NB4 (cell line): ENCODE measurements at regions not wholly inside any gene's neighbourhood (a gene's known extent, or its start where the extent isn't known, plus 50 kb on each side); places are given as distances from the start of the nearest gene placed in this dataset.

Experiments used
- DNase-seq: peaks from one replicate; pipeline ENCODE4 v3.0.0; 2010; ENCODE audit warnings: low read depth
- H3K4me3 ChIP-seq: one replicate; pipeline ENCODE4 v1.5.1; 2011; ENCODE audit warnings: mild to moderate bottlenecking, low read depth, low read length, moderate library complexity
- MYC ChIP-seq: IDR thresholded peaks from 2 replicates; pipeline ENCODE4 v1.6.1; 2011; ENCODE audit warnings: low read depth, low read length
- POLR2A ChIP-seq: IDR thresholded peaks from 2 replicates; pipeline ENCODE4 v1.6.1; 2011; ENCODE audit warnings: mild to moderate bottlenecking; ENCODE audit not compliant: insufficient read length; ENCODE audit errors: extremely low read depth
- TF ChIP-seq, protein P1 (sequence below): IDR thresholded peaks from 2 replicates; pipeline ENCODE4 v1.6.1; 2011; ENCODE audit warnings: low read depth, low read length
- TF ChIP-seq, protein P2 (sequence below): IDR thresholded peaks from one replicate; pipeline ENCODE4 v1.5.1; 2012; ENCODE audit warnings: low read depth, low read length

DNA sequence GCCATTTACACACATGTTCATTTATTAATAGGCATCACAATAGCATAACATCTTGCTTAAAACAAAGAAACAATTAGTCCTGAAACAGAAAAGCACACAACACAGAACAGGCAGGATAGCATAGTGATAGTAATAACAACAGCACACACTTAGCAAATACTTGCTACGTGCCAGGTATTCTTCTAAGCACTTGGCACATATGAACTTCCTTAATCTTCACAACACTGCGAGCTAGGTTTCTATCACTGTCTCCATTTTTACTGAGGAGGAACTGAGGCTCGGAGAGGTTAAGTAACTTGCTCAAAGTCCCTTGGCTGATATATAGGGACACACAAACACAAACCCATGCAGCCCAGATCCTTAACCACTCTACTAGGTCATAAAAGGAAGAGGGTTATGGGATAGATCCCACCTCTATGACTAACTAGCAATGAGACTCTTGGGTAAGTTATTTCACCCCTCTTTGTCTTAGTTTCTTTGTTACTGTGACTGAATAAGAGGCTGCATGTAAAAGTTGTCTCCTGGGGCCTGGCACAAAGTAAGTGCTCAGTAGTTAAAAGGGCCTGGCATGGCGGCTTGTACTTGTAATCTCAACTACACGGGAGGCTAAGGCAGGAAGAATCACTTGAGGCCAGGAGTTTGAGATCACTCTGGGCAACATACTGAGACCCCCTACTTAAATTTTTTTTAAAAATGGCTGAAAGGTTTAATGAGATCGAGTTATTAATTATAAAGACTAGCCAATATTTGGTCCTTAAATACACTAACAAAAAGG is 181.0 kb upstream of the RHOBTB1 start:
- H3K4me3 ChIP-seq: no peak overlapping the region
- TF ChIP-seq MYC (no peak), POLR2A (no peak)
- TF ChIP-seq, protein P1, sequence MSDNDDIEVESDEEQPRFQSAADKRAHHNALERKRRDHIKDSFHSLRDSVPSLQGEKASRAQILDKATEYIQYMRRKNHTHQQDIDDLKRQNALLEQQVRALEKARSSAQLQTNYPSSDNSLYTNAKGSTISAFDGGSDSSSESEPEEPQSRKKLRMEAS: no peak
- TF ChIP-seq, protein P2, sequence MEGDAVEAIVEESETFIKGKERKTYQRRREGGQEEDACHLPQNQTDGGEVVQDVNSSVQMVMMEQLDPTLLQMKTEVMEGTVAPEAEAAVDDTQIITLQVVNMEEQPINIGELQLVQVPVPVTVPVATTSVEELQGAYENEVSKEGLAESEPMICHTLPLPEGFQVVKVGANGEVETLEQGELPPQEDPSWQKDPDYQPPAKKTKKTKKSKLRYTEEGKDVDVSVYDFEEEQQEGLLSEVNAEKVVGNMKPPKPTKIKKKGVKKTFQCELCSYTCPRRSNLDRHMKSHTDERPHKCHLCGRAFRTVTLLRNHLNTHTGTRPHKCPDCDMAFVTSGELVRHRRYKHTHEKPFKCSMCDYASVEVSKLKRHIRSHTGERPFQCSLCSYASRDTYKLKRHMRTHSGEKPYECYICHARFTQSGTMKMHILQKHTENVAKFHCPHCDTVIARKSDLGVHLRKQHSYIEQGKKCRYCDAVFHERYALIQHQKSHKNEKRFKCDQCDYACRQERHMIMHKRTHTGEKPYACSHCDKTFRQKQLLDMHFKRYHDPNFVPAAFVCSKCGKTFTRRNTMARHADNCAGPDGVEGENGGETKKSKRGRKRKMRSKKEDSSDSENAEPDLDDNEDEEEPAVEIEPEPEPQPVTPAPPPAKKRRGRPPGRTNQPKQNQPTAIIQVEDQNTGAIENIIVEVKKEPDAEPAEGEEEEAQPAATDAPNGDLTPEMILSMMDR: no peak
- DNase-seq: no peak

DNA sequence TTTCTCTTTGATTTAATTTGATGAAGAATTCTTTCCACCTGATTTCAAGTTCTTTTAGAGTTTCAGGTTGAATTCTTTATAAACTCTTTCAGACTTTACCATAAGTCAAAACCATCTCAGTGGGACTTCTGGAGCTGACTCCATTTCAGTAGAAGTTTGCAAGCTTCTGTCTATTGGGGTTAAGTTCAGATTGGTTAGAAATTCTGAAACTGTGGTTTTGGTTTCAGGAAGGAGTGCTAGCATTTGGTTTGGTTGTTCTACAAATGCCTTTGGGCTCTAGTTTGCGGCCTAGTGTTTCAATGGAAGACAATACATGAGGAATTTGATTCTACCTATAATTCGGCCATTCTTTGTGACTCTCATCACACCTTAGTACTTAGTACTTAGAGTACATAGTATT is 176.8 kb upstream of the RHOBTB1 start:
- DNase-seq: no peak
- no peak overlapping the region for H3K4me3 ChIP-seq
- TF ChIP-seq, protein P1: no peak
- no peak for TF ChIP-seq POLR2A
- no peak for TF ChIP-seq MYC
- TF ChIP-seq, protein P2: no peak

DNA sequence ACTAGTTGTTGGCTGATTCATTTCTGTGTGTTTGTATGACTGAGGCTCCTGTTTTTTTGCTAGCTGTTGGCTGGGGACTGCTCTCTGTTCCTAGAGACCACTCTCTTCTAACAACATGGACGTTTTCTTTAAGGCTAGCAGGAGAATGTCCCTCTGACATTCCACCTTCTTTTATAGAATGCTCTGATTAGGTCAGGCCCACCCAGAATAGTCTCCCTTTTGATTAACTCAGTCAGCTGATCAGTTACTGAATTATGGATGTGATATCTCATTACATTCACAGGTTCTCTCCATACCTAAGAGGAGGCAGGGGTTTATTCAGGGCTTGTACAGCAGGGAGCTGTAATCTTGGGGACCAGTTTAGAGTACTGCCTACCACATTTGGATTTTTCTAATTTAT is 175.6 kb upstream of the RHOBTB1 start:
- no peak for DNase-seq
- TF ChIP-seq, protein P2: no peak
- TF ChIP-seq MYC: no peak
- TF ChIP-seq, protein P1: no peak
- TF ChIP-seq POLR2A: no peak
- H3K4me3 ChIP-seq: no peak overlapping the region

DNA sequence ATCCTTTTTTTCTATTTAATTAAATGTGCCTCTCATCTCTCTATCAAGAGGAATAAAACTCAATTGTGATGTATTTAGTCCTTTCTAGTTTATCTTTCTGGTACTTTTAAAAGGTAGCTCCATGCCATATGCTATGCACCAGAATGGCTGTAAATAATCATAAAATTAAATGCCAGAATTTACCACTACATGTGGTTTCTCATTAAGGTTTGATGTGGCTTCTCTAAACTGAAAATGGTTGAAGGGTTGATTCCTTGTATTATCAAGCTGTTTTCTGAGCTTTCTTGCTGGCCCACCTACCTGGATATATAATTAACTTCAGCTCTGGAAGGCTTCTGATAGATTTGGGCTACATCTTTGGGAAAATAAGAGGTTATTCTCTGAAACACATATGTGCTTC is 171.9 kb upstream of the RHOBTB1 start:
- DNase-seq: no peak
- no peak overlapping the region for H3K4me3 ChIP-seq

DNA sequence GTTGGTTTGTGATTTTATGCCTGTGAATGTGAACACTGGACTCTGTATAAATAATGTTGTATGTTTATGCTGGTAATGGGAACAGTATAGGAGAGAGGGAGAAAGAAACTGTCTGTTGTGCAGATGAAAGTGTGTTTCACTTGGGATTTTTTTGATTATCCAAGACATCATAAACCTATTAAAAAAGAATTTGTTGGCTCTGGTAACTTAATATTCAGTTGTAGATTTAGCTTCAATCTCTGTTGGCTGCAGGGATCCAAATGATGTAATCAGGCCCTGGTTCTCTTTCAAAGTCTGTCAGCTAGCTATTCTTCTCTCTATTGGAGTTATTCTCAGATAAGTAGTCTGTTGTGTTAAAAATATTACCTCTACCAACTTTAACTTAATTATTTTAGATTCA is 168.8 kb upstream of the RHOBTB1 start:
- TF ChIP-seq, protein P2: no peak
- TF ChIP-seq POLR2A: no peak
- no peak for TF ChIP-seq MYC
- TF ChIP-seq, protein P1: no peak
- no peak for DNase-seq
- no peak overlapping the region for H3K4me3 ChIP-seq

More for the DNA sequence above, 171.9 kb upstream of the RHOBTB1 start:
- TF ChIP-seq POLR2A (no peak), MYC (no peak)
- TF ChIP-seq, protein P2: no peak
- TF ChIP-seq, protein P1: no peak
